GM19328 (cell line): ENCODE measurements at regions not wholly inside any gene's neighbourhood (a gene's known extent, or its start where the extent isn't known, plus 50 kb on each side); places are given as distances from the start of the nearest gene placed in this dataset.

Source experiments
- ATAC-seq: cut with Tn5 transposase; IDR thresholded peaks from one replicate; pipeline ENCODE4 v1.9.1; 2021; ENCODE audit warnings: mild to moderate bottlenecking, moderate library complexity; ENCODE audit not compliant: unreplicated experiment

DNA sequence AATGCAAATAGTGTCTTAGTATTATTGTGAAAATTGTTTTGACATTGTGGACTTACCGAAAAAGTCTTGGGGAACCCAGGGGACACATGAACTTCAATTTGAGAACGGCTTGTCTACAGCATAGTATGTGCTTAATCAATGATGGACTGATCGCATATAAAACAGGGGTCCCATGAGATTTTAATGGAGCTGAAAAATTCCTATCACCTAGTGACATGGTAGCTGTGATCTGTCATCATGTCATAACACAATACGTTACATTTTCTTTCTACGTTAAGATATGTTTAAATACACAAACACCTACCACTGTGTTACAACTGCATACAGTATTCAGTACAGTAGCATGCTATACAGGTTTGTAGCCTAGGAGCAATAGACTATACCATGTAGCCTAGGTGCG lies 153.3 kb upstream of the FOXD3 start:
- ATAC-seq, result no peak

DNA sequence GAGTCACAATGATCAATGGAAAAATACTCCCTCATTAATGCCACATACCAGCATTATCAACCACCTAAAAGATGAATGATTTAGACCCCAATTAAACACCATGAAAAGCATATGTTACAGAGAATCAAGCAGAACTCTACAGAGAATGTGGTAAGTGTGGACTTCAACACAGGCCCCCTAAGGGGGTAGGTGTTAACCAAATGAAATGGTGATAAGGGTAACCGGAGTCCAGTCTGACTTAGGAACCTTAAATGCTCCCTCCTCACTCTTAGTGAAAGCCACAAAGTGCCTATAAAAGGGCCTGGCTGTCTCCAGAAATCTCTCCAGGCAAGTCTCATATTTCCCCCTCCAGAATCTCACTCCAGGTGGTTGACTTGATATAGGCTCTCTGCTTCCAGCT lies 149.2 kb upstream of the FOXD3 start:
- no peak for ATAC-seq

DNA sequence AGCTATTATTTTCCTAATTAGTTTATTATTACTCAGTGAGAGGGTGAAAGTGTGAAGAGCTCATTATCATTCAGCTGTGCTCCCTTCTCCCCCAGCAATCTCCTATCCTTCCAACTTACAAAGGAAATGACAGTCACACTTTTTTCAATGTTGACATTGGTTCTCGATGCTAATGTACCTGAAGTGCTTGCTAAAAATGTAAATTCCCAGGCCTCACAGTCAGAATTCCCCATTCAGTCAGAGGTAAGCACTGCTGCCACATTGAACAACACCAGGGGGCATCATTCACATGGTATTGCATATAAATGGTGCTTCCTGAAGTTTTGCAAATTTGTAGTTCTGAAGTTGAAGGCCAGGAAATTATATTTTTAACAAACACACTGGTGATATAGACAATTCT lies 132.7 kb upstream of the FOXD3 start:
- no peak for ATAC-seq

DNA sequence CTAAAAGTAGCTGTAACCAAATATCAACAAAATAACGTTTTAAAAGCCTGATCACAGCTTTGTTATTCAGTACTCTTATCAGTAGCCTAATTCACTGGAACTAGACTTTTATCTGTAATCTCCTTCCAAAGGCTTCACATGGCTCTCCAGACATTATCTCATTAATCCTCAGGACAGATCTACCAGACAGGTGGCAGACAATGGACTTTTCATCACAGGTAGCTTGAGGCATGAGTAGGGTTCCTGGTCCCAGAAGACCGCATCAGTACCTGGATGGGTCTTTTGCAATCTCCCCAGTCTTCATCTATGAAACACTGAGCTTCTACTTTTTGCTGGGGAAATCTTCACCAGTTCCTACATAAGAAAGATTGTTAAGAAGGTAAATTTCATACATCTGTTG lies 132.2 kb upstream of the FOXD3 start:
- no peak for ATAC-seq

DNA sequence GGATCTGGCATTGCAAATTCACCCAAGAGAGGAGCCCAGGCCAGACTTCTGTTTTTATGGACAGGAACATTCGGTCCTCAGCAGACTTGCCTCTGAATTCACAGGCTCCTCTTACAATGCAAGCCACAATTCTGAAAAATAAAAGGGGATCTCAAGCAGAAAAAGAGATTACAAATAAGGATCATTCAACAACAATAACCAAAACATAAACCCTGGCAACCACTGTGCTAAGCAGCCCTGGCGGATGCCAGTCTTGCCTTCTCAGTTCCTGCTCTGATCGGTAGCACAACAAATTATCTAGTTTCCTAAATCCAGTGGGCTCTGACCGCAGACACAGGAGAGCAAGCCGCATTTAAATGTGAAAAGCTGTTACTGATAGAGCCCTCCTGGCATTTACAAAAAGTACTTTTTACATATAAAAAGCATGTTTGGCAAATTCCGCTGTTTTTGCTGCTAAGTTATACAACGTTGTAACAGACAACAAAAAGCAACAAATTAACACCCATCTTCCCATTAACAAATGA lies 123.4 kb upstream of the FOXD3 start:
- no peak for ATAC-seq

DNA sequence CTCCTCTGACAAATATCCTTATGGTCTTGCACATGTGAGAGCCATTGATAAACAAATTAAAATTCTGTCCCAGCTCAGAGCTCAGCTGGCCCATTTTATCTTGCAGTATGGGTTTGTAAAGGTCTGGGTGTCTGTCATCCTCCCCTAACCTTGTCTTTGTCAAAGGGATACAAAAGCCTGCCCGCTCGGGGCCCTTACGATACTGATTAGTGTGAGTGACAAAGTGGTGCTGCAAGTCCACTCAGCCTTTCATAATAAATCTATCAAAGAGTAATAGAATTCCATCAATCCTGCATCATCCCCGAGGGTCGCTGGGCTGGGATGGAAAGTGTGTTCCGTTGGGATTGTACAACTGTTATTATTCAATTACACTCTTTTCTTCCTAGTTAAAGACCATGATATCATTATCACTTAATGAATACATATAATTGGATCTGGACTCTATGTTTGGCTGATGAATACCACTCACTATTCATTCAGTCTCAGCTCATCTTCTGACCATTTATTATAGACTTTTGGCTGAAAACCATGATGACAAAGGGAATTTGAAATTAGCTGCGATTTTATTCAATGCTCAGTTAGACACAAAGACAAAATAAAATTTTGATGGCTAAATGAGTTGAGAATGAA lies 122.5 kb upstream of the FOXD3 start:
- no peak for ATAC-seq

DNA sequence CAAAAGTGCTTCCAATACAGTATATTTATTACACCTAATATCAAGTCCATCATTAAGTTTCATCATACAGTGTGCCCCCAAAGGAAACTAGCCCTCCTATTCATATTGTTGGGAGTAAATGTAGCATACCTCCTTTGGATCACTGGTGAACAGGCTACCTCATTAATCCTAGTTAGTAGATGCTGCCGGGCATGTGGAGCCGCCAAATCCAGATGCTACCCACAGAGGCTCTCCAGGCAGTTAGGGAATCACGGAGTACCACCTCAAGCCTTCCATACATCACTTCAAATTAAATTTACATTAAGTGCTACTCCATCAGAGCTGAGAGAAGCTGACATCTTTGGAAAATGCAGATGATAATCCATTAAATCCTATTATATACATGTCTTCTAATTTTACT lies 121.7 kb upstream of the FOXD3 start:
- ATAC-seq, result no peak

DNA sequence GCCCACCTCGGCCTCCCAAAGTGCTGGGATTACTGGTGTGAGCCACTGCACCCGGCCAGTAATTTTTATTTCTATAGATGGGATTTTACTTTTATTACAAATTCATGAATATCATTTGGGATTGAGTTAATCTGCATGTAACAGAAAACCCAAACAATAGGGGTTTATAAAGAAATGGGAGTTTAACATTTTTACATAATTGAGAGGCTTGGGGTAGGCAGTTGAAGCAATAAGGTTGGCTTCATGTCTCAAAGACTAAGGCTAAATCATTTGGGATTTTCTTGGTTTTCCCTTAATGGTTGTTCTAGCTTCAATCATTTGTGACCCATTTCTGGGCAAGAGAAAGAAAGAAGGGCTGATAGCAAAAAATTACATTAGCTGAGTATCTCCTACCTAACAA lies 118.7 kb upstream of the FOXD3 start:
- no peak for ATAC-seq

DNA sequence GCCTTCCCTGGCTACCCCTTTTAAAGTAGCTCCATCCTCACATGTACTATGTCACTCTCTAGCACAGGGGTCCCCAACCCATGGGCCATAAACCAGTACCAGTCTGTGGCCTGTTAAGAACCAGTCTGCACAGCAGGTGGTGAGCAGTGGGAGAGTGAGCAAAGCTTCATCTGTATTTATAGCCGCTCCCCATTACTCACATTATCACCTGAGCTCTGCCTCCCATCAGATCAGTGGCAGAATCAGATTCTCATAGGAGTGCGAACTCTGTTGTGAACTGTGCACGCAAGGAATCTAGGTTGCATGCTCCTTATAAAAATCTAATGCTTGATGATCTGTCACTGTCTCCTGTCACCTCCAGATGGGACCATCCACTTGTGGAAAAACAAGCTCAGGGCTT lies 116.6 kb upstream of the FOXD3 start:
- no peak for ATAC-seq

DNA sequence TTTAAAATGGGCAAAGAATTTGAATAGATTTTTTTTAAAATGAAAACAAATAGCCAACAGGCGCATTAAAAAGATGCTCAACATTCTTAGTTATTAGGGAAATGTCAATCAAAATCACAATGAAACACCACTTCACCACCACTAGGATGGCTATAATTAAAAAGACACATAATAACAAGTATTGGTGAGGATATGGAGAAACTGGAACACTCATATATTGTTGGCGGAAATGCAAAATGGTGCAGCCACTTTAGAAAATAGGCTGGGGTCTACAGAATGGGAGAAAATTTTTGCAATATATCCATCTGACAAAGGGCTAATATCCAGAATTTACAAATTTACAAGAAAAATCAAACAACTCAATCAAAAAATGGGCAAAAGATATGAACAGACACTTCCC lies 107.8 kb upstream of the FOXD3 start:
- ATAC-seq, result no peak

DNA sequence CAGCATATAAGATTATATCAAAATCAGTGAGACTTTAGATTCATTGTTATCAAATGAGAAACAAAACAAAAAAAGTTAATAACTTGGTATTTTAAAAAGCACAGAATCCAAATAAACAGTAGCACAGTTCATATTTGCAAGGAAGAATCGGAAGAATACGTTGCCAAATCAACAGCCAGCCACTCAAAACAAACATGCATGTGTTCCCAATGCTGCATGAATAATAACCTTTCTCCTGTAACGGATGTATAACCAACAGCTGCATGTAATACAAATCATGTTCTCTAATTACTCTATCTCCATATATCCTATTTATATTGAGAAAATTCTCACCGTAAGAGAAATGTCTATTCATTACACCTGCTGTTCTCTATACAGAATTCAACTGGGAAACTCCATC lies 98.9 kb upstream of the FOXD3 start:
- ATAC-seq, result no peak

DNA sequence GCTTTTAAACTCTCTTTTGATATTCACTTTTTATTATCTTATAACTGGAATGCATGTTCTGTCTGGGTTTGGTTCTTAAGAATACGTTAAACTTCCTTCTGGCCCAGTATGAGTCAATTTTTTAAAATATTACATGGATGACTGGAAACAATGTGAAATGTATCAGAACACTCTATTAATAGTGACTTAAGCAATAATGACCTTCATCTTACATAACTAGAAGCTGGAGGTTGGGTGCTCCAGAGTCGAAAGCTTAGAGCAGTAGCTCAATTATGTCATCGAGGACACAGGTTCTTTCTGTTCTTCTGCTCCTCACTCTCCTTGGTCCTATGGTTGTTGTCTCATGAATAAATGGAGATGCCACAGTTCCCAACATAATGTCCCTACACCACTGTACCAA lies 91.6 kb upstream of the FOXD3 start:
- ATAC-seq, result no peak

DNA sequence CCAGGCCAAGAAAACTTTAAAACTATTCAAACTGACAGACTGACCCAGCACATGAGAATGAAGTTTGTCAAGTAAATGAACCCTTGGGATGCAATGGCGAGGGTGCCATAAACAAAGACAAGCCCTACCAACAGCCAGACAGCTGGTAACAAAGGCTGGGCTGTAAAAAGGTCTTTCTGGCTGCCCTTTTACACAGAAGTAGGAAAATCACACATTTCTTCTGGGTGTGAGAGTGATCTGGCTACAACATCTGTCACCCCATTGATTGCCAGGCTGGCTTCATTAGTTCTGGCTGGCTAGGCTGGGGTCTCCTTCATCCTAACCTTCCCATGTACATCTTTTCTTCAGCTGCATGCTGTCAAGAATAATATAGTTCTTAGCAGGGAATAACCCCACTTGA lies 83.6 kb upstream of the FOXD3 start:
- ATAC-seq, result no peak

DNA sequence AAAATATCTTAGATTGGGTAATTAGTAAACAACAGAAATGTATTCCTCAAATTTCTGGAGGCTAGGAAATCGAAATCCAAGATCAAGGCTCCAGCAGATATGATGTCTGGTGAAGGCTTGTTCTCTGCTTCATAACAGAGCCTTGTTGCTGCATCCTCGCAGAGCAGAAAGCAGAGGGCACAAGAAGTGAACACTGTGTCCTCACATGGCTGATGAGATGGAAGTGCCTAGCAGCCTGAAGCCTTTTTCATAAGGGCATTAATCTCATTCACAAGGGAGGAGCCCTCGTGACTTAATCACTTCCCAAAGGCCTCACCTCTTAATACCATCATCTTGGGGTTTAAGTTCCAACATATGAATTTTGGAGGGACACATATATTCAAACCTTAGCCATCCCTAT lies 77.2 kb upstream of the FOXD3 start:
- ATAC-seq, result no peak

DNA sequence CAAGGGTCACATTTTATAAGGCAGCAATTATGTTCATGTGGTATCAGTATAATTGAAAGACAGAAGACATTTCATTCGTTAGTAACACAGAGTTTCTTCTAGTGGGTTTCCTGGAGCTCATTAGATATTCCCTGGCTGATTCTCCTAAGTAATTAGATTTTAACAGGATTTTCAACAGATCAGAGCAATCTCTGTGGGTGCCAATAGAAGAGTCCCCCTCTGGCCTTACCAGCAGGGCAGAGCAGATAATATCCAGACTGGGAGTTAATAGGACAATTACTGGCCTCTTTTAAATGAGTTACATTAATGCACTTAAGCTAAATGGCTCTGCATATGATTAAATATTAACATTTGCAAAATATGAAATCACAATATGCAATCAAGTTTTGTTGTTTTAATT lies 74.2 kb upstream of the FOXD3 start:
- ATAC-seq, result no peak

DNA sequence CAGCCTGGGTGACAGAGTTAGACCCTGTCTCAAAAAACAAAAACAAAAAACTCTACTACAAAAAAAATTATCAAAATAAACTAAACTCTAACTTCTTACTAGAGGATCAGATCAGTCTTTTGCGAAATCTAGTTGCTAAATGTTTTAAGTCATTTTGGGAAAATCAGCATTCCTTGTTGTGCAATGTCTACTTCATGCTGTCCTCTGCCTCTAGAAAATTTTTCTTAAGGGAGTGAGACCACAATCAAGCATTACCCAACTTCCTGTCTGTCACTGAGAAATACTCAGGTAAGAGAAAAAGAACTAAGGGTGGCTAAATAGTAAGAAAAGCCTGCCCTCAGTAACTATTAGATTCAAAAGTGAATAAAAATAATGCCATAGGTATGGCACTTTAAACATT lies 67.2 kb upstream of the FOXD3 start:
- no peak for ATAC-seq

DNA sequence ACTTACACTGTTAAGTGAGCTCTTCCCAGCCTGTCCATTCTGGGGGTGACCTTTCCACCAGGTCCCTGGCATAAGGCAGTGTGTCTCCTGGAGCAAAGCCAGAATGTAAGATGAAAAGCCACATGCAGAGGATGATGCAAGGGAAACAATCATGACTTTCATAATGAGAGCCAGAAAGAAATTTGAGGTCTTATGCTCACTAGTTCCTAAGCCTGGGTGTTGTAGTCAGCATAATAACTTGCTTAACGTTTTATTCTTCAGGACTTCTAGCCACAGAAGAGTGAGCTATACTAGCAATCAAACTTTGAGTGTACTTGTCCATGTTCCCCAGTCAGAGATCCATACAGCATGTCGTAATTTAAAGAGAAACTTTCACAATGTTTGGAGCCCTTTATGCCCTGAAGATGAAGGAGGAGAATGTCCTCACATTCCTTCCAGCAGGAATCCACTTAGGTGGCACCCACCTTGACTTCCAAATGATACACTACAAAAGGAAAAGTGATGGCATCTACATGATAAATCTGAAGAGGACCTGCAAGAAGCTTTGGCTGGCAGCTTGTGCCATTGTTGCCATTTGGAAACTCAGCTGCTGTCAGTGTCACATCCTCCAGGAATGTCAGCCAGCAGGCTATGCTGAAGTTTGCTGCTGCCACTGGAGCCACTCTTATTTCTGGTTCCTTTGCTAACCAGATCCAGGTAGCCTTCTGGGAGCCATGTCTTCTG lies 60.5 kb upstream of the FOXD3 start:
- no peak for ATAC-seq

DNA sequence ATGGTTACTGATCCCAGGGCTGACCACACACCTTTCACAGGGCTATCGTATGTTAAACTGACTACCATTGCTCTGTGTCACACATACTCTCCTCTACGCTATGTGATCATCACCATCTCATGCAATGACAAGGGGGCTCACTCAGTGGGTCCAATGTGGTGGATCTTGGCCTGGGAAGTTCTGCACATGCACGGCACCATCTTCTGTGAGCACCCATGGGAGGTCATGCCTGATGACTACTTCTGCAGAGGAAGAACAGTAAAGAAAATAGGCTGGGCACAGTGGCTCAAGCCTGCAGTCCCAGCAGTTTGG lies 60.0 kb upstream of the FOXD3 start:
- no peak for ATAC-seq

DNA sequence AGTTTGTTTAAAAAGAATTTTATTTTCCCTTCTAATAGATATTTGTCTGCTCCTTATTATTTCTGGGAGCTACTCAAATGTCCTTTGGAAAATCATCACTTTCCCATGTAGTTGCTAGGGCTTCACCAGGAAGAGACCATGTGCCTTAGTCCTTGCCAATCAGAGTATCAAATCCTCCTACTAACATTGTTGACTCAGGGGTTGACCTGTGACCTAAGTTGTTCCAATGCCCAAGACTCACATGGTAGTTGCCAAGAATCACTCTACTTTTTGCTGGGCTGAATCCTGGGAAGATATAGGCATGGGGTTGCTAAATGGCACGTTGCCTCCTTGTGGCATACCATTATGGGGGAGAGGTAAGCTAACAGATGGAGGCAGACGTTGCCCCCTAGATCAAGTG lies 58.2 kb upstream of the FOXD3 start:
- ATAC-seq, result no peak

DNA sequence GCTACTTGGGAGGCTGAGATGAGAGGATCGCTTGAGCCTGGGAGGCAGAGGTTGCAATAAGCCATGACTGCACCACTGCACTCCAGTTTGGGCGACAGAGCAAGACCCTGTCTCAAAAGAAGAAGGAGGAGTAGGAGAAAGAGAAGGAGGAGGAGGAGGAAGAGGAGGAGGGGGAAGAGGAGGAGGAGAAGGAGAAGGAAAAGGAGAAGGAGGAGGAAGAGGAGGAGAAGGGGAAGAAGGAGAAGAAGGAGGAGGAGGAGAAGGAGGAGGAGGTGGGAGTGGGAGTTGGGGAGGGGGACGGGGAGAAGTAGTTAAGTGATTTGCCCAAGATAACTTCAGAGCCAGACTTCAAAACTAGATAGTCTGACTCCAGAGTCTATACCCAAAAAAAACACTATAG lies 55.5 kb upstream of the FOXD3 start:
- ATAC-seq, result no peak

DNA sequence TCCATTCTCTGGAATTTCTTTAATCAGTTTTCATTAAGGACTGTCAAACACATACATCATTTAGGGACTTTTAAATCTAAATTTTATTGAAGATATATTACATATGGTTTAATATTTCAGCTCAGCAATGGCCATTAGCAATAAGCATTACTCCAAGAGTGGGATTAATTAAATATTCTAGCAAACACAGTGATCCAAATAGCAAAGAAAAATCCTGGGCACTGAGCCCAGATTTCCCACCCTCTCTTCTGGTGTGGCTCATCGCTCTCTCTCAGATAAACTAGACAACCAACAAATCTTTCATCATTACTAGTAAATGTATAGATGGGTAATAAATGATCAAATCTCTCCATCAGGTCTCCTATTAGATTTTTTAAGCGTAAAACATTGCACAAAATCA lies 53.5 kb upstream of the FOXD3 start:
- ATAC-seq, result no peak

DNA sequence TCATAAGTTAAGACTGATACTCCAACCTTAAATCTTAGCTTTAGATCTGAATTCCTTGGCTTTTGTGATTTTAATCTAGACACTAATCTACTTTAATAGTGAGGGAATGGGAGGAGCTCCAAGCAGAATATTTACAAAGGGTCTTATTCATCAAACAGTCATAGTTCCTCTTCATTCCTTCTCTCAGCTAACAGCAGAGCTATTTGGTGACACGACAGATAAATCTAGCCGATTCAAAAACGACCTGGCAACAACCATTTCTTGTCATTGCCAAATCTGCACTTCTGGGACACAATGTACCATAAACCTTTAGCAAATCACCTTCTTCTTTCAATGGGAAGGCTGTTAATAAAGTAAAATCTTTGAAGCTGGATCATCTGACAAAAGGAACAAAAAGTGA lies 52.8 kb upstream of the FOXD3 start:
- ATAC-seq, result no peak
